KMS-11 (cell line): ENCODE measurements at regions not wholly inside any gene's neighbourhood (a gene's known extent, or its start where the extent isn't known, plus 50 kb on each side); places are given as distances from the start of the nearest gene placed in this dataset.
"Not testable (repeated sequence)": the region's sequence is repeated elsewhere in the genome, so short reads cannot be mapped to it uniquely, and the experiment has no call there.

ENCODE experiments used
- H2AFZ ChIP-seq: fragments of 200-600 bp; sonication (generic); 2 replicates; pipeline ENCODE4 v1.6.1; 2016; ENCODE audit warnings: antibody characterized with exemption, mixed run types, low read depth
- H3K27ac ChIP-seq: fragments of 200-600 bp; sonication (generic); 2 replicates; pipeline ENCODE4 v1.6.1; 2016; ENCODE audit warnings: mild to moderate bottlenecking, mixed run types
- H3K27me3 ChIP-seq: fragments of 200-600 bp; sonication (generic); 2 replicates; pipeline ENCODE4 v1.6.1; 2017; ENCODE audit warnings: mild to moderate bottlenecking, low read depth, mixed run types, moderate library complexity; ENCODE audit not compliant: insufficient read depth
- H3K36me3 ChIP-seq: fragments of 200-600 bp; sonication (generic); 2 replicates; pipeline ENCODE4 v1.6.1; 2017; ENCODE audit warnings: mild to moderate bottlenecking, mixed run types; ENCODE audit not compliant: insufficient read depth
- H3K4me1 ChIP-seq: fragments of 200-600 bp; sonication (generic); 2 replicates; pipeline ENCODE4 v1.6.1; 2016; ENCODE audit warnings: mild to moderate bottlenecking, low read depth, mixed run types; ENCODE audit not compliant: poor library complexity, severe bottlenecking
- H3K4me2 ChIP-seq: fragments of 200-600 bp; sonication (generic); 2 replicates; pipeline ENCODE4 v1.7.0; 2016; ENCODE audit warnings: mild to moderate bottlenecking, mixed run types
- H3K4me3 ChIP-seq: fragments of 200-600 bp; sonication (generic); IDR thresholded peaks from 2 replicates; pipeline ENCODE4 v1.6.1; 2017; ENCODE audit warnings: low read depth, low read length, mixed read lengths; ENCODE audit not compliant: insufficient read depth
- H3K79me2 ChIP-seq: fragments of 200-600 bp; sonication (generic); 2 replicates; pipeline ENCODE4 v1.6.1; 2016; ENCODE audit warnings: low read depth, mixed run types; ENCODE audit not compliant: insufficient read depth
- H3K9ac ChIP-seq: fragments of 200-600 bp; sonication (generic); 2 replicates; pipeline ENCODE4 v1.6.1; 2016; ENCODE audit warnings: mild to moderate bottlenecking, mixed run types
- H4K20me1 ChIP-seq: fragments of 200-600 bp; sonication (generic); 2 replicates; pipeline ENCODE4 v1.6.1; 2016; ENCODE audit warnings: mild to moderate bottlenecking, mixed run types; ENCODE audit not compliant: insufficient read depth
- TF ChIP-seq, protein P1 (sequence below): fragments of 200-600 bp; sonication (generic); conservative IDR thresholded peaks from 2 replicates; pipeline ENCODE4 v1.6.1; 2017; ENCODE audit warnings: low read depth, mild to moderate bottlenecking, antibody characterized with exemption, low read length, moderate library complexity, mixed read lengths

GRCh38 chr2:16101196-16101595, 160.8 kb downstream of the MYCN start:
- no peaks in the 10 kb centered on the region for H4K20me1 ChIP-seq
- H3K4me1 ChIP-seq: no peaks in the 10 kb centered on the region
- H3K36me3 ChIP-seq: no peaks in the 10 kb centered on the region
- no peak overlapping the region for H2AFZ ChIP-seq
- no peak overlapping the region for H3K27ac ChIP-seq
- no peak overlapping the region for H3K4me3 ChIP-seq
- TF ChIP-seq, protein P1, sequence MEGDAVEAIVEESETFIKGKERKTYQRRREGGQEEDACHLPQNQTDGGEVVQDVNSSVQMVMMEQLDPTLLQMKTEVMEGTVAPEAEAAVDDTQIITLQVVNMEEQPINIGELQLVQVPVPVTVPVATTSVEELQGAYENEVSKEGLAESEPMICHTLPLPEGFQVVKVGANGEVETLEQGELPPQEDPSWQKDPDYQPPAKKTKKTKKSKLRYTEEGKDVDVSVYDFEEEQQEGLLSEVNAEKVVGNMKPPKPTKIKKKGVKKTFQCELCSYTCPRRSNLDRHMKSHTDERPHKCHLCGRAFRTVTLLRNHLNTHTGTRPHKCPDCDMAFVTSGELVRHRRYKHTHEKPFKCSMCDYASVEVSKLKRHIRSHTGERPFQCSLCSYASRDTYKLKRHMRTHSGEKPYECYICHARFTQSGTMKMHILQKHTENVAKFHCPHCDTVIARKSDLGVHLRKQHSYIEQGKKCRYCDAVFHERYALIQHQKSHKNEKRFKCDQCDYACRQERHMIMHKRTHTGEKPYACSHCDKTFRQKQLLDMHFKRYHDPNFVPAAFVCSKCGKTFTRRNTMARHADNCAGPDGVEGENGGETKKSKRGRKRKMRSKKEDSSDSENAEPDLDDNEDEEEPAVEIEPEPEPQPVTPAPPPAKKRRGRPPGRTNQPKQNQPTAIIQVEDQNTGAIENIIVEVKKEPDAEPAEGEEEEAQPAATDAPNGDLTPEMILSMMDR: no peak
- H3K4me2 ChIP-seq: no peak overlapping the region
- H3K9ac ChIP-seq: no peak overlapping the region
- no peaks in the 10 kb centered on the region for H3K27me3 ChIP-seq
- no peaks in the 10 kb centered on the region for H3K79me2 ChIP-seq

DNA sequence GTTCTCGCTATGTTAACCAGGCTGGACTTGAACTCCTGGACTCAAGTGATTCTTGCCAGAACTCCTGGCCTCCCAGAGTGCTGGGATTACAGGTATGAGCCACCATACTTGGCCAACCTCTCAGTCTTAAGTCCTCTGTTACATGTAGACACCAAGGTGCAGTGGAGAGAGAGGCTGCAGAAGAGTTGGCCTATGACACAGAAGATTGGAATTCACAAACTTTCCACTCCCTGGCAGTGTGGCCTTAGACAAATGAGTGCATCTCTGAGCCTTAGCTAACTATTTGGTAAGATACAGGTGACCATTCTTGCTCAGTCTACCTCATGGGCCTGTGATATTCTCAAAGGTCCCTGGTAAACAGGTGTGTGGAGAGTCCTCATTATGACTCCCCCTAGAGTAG, 159.7 kb downstream of the MYCN start:
- H2AFZ ChIP-seq: no peak overlapping the region
- H3K4me3 ChIP-seq: no peak overlapping the region
- H3K36me3 ChIP-seq: no peaks in the 10 kb centered on the region
- TF ChIP-seq, protein P1: no peak
- no peak overlapping the region for H3K4me2 ChIP-seq
- H3K9ac ChIP-seq: no peak overlapping the region
- no peaks in the 10 kb centered on the region for H3K27me3 ChIP-seq
- no peak overlapping the region for H3K27ac ChIP-seq
- no peaks in the 10 kb centered on the region for H3K4me1 ChIP-seq
- H3K79me2 ChIP-seq: no peaks in the 10 kb centered on the region
- no peaks in the 10 kb centered on the region for H4K20me1 ChIP-seq

GRCh38 chr2:16099326-16099725, 159.0 kb downstream of the MYCN start:
- no peaks in the 10 kb centered on the region for H3K79me2 ChIP-seq
- H3K27me3 ChIP-seq: no peaks in the 10 kb centered on the region
- no peaks in the 10 kb centered on the region for H3K4me1 ChIP-seq
- H4K20me1 ChIP-seq: no peaks in the 10 kb centered on the region
- H3K27ac ChIP-seq: no peak overlapping the region
- H3K4me2 ChIP-seq: no peak overlapping the region
- H3K9ac ChIP-seq: no peak overlapping the region
- no peaks in the 10 kb centered on the region for H3K36me3 ChIP-seq
- H2AFZ ChIP-seq: no peak overlapping the region
- TF ChIP-seq, protein P1: no peak
- no peak overlapping the region for H3K4me3 ChIP-seq

GRCh38 chr2:16096962-16097361, 156.6 kb downstream of the MYCN start:
- no peaks in the 10 kb centered on the region for H3K79me2 ChIP-seq
- no peak overlapping the region for H3K27ac ChIP-seq
- TF ChIP-seq, protein P1: no peak
- no peak overlapping the region for H3K4me3 ChIP-seq
- H3K4me2 ChIP-seq: no peak overlapping the region
- H3K4me1 ChIP-seq: no peaks in the 10 kb centered on the region
- no peaks in the 10 kb centered on the region for H3K27me3 ChIP-seq
- H3K9ac ChIP-seq: no peak overlapping the region
- no peaks in the 10 kb centered on the region for H3K36me3 ChIP-seq
- H2AFZ ChIP-seq: no peak overlapping the region
- no peaks in the 10 kb centered on the region for H4K20me1 ChIP-seq

DNA sequence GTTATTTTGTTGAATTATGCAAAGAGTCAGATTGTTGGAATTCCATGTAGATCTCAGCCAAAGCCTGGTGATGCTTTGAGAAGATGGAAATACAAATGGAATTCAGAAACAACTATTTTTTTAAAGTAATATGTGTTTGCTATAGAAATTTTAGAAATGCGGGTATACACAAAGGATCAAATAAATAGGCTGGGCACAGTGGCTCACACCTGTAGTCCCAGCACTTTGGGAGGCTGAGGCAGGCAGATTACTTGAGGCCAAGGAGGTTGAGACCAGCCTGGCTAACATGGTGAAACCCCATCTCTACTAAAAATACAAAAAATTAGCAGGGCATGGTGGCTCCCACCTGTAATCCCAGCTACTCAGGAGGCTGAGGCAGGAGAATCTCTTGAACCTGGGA, 155.1 kb downstream of the MYCN start:
- not testable (repeated sequence) for H3K4me1 ChIP-seq, H3K9ac ChIP-seq, H3K36me3 ChIP-seq, H2AFZ ChIP-seq, H3K4me3 ChIP-seq, H3K27ac ChIP-seq, H3K79me2 ChIP-seq, H3K4me2 ChIP-seq, H4K20me1 ChIP-seq, H3K27me3 ChIP-seq
